GM18873 (cell line): ENCODE measurements at regions not wholly inside any gene's neighbourhood (a gene's known extent, or its start where the extent isn't known, plus 50 kb on each side); places are given as distances from the start of the nearest gene placed in this dataset.
A peak's percentile ranks its signal among the peaks of the same experiment; 100 is the strongest.

Experiments used
- ATAC-seq: cut with Tn5 transposase; IDR thresholded peaks from one replicate; pipeline ENCODE4 v1.9.1; 2021; ENCODE audit warnings: mild to moderate bottlenecking, moderate library complexity, moderate number of reproducible peaks; ENCODE audit not compliant: unreplicated experiment, low FRiP score

- ATAC-seq, result peak; percentile 67
Measured at GRCh38 chr7:45446195-45446944, 127.8 kb upstream of the ADCY1 start.

DNA sequence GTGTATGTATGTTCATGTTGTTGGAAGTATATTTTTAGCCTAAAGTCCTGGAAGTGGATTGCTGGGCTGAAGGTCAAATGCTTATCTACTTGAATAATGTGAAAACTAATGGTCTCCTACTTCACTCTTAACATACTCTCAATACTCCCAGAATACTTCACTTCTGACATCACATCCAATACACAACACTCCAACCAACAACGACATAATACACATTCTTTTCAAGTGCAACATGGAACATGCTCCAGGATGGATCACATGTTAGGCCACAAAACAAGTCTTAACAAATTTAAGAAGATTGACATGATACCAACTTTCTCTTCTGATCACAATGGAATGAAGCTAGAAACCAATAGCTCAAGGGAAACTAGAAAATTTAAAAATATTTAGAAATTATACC lies 126.9 kb upstream of the ADCY1 start:
- no peak for ATAC-seq

DNA sequence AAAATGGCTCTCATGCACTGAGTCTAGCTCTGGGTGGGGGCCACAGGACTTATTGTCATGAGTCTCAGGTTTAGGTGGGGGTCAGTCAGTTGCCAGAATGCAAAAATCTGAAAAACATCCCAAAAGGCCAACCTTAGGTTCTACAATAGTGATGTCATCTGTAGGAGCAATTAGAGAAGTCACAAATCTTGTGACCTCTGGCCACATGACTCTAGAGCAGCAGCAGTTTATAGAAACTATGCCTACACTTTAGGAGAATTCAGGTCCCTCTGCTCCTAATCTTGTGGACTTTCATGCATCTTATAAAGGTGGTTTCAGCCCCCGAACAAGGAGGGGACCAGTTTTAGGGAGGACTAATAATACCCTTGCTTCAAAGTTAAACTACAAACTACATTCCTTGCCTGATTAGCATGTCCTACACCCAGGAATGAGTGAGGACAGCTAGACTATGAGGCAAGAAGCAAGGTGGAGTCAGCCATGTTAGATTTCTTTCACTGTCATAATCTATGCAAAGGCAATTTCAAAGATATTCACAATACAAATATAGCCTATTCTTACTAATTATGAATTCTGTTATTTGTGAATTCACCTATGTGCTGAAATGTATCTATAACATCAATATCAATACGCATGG lies 123.5 kb upstream of the ADCY1 start:
- ATAC-seq, result no peak

GRCh38 chr7:45451342-45452035 lies 122.7 kb upstream of the ADCY1 start:
- no peak for ATAC-seq

DNA sequence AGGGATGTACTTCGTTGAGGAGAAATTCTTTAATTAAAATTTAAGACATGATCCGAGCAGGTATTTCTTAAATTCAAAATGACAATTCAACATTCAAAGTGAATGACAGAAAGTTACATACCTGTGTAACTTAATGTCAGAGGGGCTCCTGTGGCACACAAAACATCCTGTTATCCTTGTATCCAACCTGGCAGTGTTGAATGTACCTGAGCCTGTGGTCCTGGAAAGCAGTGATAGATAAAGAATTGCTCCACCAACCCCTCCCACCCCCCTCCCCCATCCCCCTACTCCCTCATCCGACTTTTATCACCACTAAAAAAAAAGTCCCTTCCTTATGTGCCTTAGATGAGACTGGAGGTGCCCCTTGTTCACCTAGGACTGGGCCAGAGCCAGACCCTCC lies 119.4 kb upstream of the ADCY1 start:
- ATAC-seq, result no peak

- no peak for ATAC-seq
Measured at GRCh38 chr7:45455662-45456061, 118.5 kb upstream of the ADCY1 start.

DNA sequence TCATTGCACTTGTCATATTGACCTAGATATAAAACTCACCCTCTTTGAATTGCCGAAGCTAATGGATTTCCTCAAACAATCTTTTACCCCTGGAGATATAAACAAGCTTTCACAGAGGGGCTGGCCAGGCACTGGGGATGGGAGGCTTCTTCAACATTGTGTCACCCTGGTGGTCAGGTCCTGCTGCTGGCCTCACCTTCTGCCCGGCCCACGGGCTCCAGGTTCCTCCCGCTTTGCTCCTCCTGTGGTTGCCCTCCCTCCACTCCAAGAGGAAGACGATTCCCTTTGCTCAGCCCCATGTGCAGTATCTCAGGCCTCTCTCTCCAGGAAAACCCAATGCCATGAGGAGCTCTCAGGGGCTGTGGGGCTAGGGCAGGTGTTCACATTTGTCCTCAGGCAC lies 118.1 kb upstream of the ADCY1 start:
- no peak for ATAC-seq

GRCh38 chr7:45456747-45457524 lies 117.2 kb upstream of the ADCY1 start:
- no peak for ATAC-seq

GRCh38 chr7:45457591-45457990 lies 116.6 kb upstream of the ADCY1 start:
- no peak for ATAC-seq

DNA sequence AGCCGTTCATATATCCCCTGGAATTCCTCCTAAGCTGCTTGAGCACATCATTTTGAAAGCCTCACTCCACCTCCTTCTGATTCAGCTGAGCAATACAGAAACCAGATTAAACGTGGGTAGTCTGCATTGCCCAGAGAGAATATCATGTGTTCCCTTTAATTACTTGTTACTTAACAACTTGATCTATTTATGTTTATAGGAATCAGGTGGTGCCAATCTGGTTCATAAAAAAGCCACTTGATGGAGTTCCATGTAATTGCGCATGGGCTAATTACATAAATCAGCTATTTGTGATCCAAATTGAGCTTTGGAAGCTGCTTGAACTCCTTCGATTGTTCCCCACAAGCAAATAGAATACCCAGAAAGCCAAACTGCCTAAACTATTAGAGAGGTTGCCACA lies 114.7 kb upstream of the ADCY1 start:
- no peak for ATAC-seq

DNA sequence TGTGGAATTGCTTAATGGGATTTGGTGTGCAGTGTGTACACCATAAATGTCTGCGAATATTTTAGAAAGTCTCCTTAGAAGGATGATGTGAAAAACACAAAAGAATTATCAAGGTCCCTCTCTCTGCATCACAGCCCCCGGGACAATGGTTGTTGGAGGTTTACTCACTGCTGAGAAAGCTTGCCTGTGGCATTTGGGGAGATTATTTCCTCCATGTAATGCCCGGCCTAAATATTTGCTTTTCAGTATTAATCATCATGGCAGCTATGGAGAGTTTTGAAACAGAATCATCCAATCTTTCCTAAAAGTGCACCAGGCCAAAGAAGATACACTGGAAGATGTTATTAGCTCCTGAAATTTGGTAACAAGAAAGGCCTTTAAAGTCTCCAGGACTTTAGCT lies 113.8 kb upstream of the ADCY1 start:
- ATAC-seq, result no peak

DNA sequence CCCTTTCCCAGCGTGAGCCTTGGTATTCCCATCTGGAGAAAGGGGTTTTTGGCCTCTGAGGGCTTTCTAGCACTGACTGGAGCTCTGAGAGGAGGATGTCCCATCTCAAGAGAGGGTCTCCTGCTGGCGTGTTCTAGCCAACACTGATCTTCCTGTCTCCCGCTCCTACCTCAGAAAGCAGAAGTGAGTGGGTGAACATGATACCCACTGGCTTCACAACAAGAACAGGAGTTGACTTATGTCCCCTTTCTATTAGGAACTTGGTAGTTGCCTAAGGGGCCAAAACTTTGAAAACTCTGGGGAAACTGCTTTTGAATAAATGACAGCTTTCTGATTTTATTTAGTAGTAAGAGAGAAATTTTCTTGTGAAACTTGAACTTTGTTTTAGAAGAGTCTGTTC lies 113.1 kb upstream of the ADCY1 start:
- ATAC-seq, result no peak

DNA sequence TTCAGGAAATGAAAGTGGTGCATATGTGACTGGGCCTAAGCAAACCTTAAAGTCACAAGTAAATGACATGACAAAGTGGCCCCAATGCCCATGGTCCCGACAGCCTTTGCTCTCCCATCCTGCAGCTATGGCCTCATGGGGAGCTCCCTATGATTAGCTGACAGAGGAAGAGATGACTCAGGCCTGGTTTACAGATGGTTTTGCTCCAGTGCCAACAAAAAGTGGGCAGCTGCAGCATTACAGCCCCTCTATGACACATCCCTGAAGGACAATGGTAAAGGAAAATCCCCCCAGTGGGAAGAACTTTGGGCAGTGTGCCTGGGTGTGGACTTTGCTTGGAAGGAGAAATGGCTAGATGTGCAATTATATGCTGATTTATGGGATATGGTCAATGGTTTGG lies 105.1 kb upstream of the ADCY1 start:
- no peak for ATAC-seq

GRCh38 chr7:45470031-45470430 lies 104.1 kb upstream of the ADCY1 start:
- ATAC-seq, result no peak

GRCh38 chr7:45479781-45480180 lies 94.4 kb upstream of the ADCY1 start:
- ATAC-seq, result no peak

DNA sequence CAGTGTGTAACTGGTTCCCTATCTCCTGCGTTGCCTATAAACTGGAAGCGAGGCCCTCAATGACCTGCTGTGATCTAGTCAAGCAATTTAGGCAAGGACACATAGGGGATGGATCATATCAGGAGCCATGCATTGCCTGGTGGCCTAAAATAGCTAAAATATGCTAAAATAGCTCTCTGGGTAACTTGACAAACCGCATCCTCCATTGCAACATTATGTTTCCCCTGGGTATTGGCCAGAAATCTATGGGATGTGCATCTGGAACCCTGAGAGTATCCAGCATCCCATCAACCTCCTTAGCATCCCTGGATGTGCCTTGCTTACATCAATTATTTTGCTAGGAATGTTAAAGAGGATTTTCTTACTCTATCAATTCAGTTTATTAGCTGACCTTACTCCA lies 91.7 kb upstream of the ADCY1 start:
- no peak for ATAC-seq

GRCh38 chr7:45484094-45484493 lies 90.1 kb upstream of the ADCY1 start:
- no peak for ATAC-seq

DNA sequence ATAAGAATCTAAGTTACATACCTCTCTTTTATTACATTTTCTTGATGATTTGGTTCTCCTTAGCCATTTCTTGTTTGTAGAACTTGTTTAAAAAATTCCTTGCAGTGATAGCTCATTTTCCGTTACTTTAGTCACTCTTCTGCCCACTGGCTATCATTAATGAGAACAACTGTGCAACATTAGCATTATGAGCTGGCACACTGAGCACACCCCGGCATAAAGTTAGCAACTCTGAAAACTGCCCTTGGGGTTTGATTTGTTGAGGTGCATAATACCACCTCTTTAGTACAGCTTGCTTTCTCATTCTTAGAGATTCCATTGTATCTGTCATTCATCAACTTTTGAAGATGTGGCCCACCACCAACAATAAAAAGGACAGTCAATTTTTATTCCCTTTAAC lies 87.6 kb upstream of the ADCY1 start:
- no peak for ATAC-seq

DNA sequence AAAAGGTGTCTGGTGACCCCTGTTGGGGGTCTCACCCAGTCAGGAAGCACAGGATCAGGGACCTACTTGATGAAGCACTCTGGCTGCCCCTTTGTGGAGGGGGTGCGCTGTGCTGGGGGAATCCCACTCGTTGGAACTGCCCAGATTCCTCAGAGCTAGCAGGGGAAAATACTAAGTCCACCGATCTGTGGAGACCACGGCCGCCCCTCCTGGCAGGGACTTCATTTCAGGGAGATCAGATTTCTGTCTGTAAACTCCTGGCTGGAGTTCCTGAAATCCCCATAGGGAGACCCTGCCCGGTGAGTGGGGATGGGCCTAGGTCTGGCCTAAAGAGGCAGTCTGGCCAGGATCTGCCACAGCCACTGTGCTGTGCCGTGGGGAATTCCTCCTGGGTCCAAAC lies 79.3 kb upstream of the ADCY1 start:
- ATAC-seq, result no peak

GRCh38 chr7:45495618-45496017 lies 78.5 kb upstream of the ADCY1 start:
- ATAC-seq, result no peak

DNA sequence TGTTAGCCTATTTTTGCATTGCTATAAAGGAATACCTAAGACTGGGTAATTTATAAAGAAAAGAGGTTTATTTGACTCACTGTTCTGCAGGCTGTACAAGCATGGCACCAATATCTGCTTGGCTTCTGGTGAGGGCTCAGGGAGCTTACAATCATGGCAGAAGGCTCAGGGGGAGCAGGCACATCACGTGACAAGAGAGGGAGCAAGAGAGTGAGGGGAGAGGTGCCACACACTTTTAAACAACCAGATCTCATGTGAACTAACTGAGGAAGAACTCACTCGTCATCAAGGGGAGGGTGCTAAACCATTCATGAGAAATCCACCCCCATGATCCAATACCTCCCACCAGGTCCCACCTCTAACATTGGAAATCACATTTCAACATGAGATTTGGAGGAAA lies 73.9 kb upstream of the ADCY1 start:
- ATAC-seq, result no peak
